ENCODE measurements at regions not wholly inside any gene's neighbourhood (a gene's known extent, or its start where the extent isn't known, plus 50 kb on each side); places are given as distances from the start of the nearest gene placed in this dataset.

- Histone ChIP-seq H3K4me3 (no peak overlapping the region), H3K27ac (no peak overlapping the region), H3K9me3 (peaks cover 7 to 8% of the 10 kb centered on the region in 2 donors), H3K36me3 (no peaks in the 10 kb centered on the region), H3K4me1 (no peaks in the 10 kb centered on the region), H3K27me3 (no peaks in the 10 kb centered on the region)
- in situ Hi-C loops (cut with MboI; ENCODE audit: low pct_ligation_motif_present in 1 of 4, low pct_unique_long_range_greater_than_20kb in 1 of 4, low sequenced_read_pairs in 3 of 4), result no loop called here
- intact Hi-C loops (cut with DNase I; ENCODE audit: low total_unique reads), result no loop called here
- WGBS, 2 donors (ENCODE audit: low coverage in 1 of 2), result 85% methylated on average over 4 of the region's 4 CpGs
- no peak for TF ChIP-seq POLR2A (IDR thresholded peaks at IDR 0.05)
- no peak for TF ChIP-seq POLR2AphosphoS5 (IDR thresholded peaks at IDR 0.05)
- no peak for TF ChIP-seq EP300 (IDR thresholded peaks at IDR 0.05; ENCODE audit: low read depth)
- TF ChIP-seq, protein P1, sequence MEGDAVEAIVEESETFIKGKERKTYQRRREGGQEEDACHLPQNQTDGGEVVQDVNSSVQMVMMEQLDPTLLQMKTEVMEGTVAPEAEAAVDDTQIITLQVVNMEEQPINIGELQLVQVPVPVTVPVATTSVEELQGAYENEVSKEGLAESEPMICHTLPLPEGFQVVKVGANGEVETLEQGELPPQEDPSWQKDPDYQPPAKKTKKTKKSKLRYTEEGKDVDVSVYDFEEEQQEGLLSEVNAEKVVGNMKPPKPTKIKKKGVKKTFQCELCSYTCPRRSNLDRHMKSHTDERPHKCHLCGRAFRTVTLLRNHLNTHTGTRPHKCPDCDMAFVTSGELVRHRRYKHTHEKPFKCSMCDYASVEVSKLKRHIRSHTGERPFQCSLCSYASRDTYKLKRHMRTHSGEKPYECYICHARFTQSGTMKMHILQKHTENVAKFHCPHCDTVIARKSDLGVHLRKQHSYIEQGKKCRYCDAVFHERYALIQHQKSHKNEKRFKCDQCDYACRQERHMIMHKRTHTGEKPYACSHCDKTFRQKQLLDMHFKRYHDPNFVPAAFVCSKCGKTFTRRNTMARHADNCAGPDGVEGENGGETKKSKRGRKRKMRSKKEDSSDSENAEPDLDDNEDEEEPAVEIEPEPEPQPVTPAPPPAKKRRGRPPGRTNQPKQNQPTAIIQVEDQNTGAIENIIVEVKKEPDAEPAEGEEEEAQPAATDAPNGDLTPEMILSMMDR (IDR thresholded peaks at IDR 0.05), result no peak
- DNase-seq, result no peak
Measured at GRCh38 chr6:164419099-164419498, 890.3 kb downstream of the C6orf118 start.

DNA sequence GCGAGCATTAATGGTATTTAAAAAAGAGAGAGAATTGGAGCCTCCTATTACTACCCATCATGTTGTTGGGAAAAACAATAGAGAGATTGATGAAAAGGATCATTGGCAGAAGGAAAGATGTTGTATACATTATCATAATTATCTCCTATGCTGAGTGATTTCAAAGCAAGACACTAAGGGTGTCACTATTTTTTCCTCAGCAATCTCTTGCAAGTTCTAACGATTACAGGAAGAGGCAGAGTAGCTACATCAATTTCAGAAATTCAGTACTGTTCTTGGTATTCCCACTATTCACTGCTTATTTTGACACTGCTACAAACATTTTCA is 891.2 kb downstream of the C6orf118 start:
- no peak overlapping the region for H3K4me3 ChIP-seq
- in situ Hi-C loops (cut with MboI; ENCODE audit: low pct_ligation_motif_present in 1 of 4, low pct_unique_long_range_greater_than_20kb in 1 of 4, low sequenced_read_pairs in 3 of 4), result no loop called here
- H3K4me1 ChIP-seq, result no peaks in the 10 kb centered on the region
- TF ChIP-seq EP300 (IDR thresholded peaks at IDR 0.05; ENCODE audit: low read depth) (no peak), POLR2A (IDR thresholded peaks at IDR 0.05) (no peak), POLR2AphosphoS5 (IDR thresholded peaks at IDR 0.05) (no peak)
- TF ChIP-seq, protein P1 (IDR thresholded peaks at IDR 0.05), result no peak
- WGBS, 2 donors (ENCODE audit: low coverage in 1 of 2), result 75 to 90% methylated on average over 2 of the region's 2 CpGs
- H3K36me3 ChIP-seq, result no peaks in the 10 kb centered on the region
- DNase-seq, result no peak
- H3K9me3 ChIP-seq, result peaks cover 7 to 8% of the 10 kb centered on the region in 2 donors
- no peaks in the 10 kb centered on the region for H3K27me3 ChIP-seq
- no peak overlapping the region for H3K27ac ChIP-seq
- intact Hi-C loops (cut with DNase I; ENCODE audit: low total_unique reads), result no loop called here

DNA sequence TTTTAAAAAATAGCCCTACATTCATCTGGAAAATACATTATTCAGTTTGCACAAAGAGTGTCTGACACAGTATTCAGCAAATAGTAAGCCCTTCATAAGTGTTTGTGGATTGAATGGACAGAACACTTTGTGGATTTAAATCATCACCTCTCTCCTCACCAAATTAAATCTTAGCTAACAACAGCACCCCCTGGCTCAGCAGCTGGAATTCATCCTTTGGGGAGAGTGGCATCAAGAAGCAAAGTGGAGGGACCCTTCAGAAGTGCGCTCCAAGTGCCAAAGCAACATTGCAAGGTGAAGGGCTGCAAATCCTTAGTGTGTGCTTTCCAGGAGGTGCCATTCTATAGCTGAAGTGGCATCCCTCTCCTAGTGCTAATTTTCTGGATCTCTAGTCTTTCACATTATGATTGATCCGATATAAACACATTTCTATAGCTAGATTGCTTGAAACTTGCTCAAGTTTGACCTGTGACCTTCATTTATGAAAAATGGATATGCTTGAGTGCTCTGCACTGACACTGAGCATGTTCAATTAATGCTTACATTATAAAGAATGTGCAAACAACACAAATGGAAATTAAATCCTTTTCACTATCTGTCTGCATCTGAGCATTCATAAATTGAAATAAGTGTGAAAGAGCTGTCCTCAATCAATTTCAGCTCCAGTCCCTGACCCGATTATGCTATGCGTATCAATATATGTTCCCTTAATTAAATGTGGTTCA is 891.7 kb downstream of the C6orf118 start:
- Histone ChIP-seq H3K27ac (no peak overlapping the region), H3K4me1 (no peaks in the 10 kb centered on the region), H3K27me3 (no peaks in the 10 kb centered on the region), H3K4me3 (no peak overlapping the region), H3K36me3 (no peaks in the 10 kb centered on the region), H3K9me3 (peaks cover 7 to 8% of the 10 kb centered on the region in 2 donors)
- intact Hi-C loops (cut with DNase I; ENCODE audit: low total_unique reads), result no loop called here
- in situ Hi-C loops (cut with MboI; ENCODE audit: low pct_ligation_motif_present in 1 of 4, low pct_unique_long_range_greater_than_20kb in 1 of 4, low sequenced_read_pairs in 3 of 4), result no loop called here
- no peak for TF ChIP-seq POLR2AphosphoS5 (IDR thresholded peaks at IDR 0.05)
- TF ChIP-seq, protein P1 (IDR thresholded peaks at IDR 0.05), result no peak
- no peak for TF ChIP-seq POLR2A (IDR thresholded peaks at IDR 0.05)
- no peak for TF ChIP-seq EP300 (IDR thresholded peaks at IDR 0.05; ENCODE audit: low read depth)
- 80 to 86% methylated on average over 3 to 4 of the region's 4 CpGs for WGBS, 2 donors (ENCODE audit: low coverage in 1 of 2)
- no peak for DNase-seq

- in situ Hi-C loops (cut with MboI; ENCODE audit: low pct_ligation_motif_present in 1 of 4, low pct_unique_long_range_greater_than_20kb in 1 of 4, low sequenced_read_pairs in 3 of 4) (no loop called here), intact Hi-C loops (cut with DNase I; ENCODE audit: low total_unique reads) (no loop called here)
- Histone ChIP-seq H3K4me1 (no peaks in the 10 kb centered on the region), H3K27ac (no peak overlapping the region), H3K4me3 (no peak overlapping the region), H3K36me3 (no peaks in the 10 kb centered on the region), H3K27me3 (no peaks in the 10 kb centered on the region), H3K9me3 (peaks cover 0 to 3% of the 10 kb centered on the region in 2 donors)
- no peak for DNase-seq
- TF ChIP-seq POLR2AphosphoS5 (IDR thresholded peaks at IDR 0.05), result no peak
- TF ChIP-seq, protein P1 (IDR thresholded peaks at IDR 0.05), result no peak
- no peak for TF ChIP-seq EP300 (IDR thresholded peaks at IDR 0.05; ENCODE audit: low read depth)
- TF ChIP-seq POLR2A (IDR thresholded peaks at IDR 0.05), result no peak
- WGBS, 2 donors (ENCODE audit: low coverage in 1 of 2), result 60 to 68% methylated on average over 6 to 7 of the region's 7 CpGs
Measured at GRCh38 chr6:164415832-164416563, 893.4 kb downstream of the C6orf118 start.
